Natural killer cell (primary cell): ENCODE measurements at regions not wholly inside any gene's neighbourhood (a gene's known extent, or its start where the extent isn't known, plus 50 kb on each side); places are given as distances from the start of the nearest gene placed in this dataset.

Source experiments
- ATAC-seq, 3 donors: fragments of 150-1000 bp in 2 of 3; fragments of 200-7000 bp in 1 of 3; cut with Tn5 transposase; 1 replicate in 1 of 3; 2 replicates in 2 of 3; pipeline ENCODE4 v1.10.0; 2021; ENCODE audit warnings: mild to moderate bottlenecking in 2 of 3, moderate library complexity in 2 of 3
- DNase-seq, 2 donors: peaks; one replicate each; pipeline versions ENCODE4 v3.0.0 to v3.0.0-alpha.2; 2013 to 2021; ENCODE audit warnings: mixed read lengths in 1 of 2
- H3K27ac ChIP-seq: one replicate; pipeline ENCODE4 v1.5.1; 2013; ENCODE audit warnings: mild to moderate bottlenecking, low read length
- H3K27me3 ChIP-seq: one replicate; pipeline ENCODE4 v1.6.1; 2013; ENCODE audit warnings: low read length; ENCODE audit not compliant: control insufficient read depth, insufficient read depth
- H3K36me3 ChIP-seq: one replicate; pipeline ENCODE4 v1.6.1; 2013; ENCODE audit warnings: low read length; ENCODE audit not compliant: control insufficient read depth, insufficient read depth
- H3K4me1 ChIP-seq: one replicate; pipeline ENCODE4 v1.6.1; 2013; ENCODE audit warnings: low read length; ENCODE audit not compliant: control insufficient read depth, insufficient read depth
- H3K4me3 ChIP-seq: one replicate; pipeline ENCODE4 v1.5.1; 2013; ENCODE audit warnings: low read length
- H3K9me3 ChIP-seq: one replicate; pipeline ENCODE4 v1.6.1; 2013; ENCODE audit warnings: low read length; ENCODE audit not compliant: control insufficient read depth, insufficient read depth
- H3K27ac Mint-ChIP-seq, 2 donors: one replicate each; pipeline ENCODE4 v1.8.0; 2022; ENCODE audit warnings: mild to moderate bottlenecking in 2 of 2, mixed read lengths in 2 of 2, moderate library complexity in 1 of 2
- H3K27me3 Mint-ChIP-seq, 2 donors: one replicate each; pipeline ENCODE4 v1.8.0; 2022; ENCODE audit warnings: low read depth in 2 of 2, mixed read lengths in 2 of 2
- H3K36me3 Mint-ChIP-seq: one replicate; pipeline ENCODE4 v1.8.0; 2022; ENCODE audit warnings: mixed read lengths
- H3K4me1 Mint-ChIP-seq, 2 donors: one replicate each; pipeline ENCODE4 v1.8.0; 2022; ENCODE audit warnings: mixed read lengths in 2 of 2
- H3K4me3 Mint-ChIP-seq: one replicate; pipeline ENCODE4 v1.8.0; 2022; ENCODE audit warnings: mild to moderate bottlenecking, moderate library complexity, mixed read lengths
- H3K9me3 Mint-ChIP-seq, 2 donors: one replicate each; pipeline ENCODE4 v1.8.0; 2022; ENCODE audit warnings: mixed read lengths in 2 of 2
- CTCF ChIP-seq: fragments of 200-600 bp; IDR thresholded peaks from one replicate; pipeline ENCODE4 v1.8.0; 2022; ENCODE audit warnings: antibody characterized with exemption
- WGBS: methylation state at CpG from one replicate; pipeline ENCODE4 v1.1.7; 2013; ENCODE audit warnings: missing lambda C conversion rate; ENCODE audit not compliant: insufficient coverage; 5-methylcytosine and 5-hydroxymethylcytosine counted together
- intact Hi-C: fragments of 100-400 bp; cut with micrococcal nuclease; formaldehyde crosslinking; loops from one replicate; pipeline ENCODE4 v1.14.2; 2022

DNA sequence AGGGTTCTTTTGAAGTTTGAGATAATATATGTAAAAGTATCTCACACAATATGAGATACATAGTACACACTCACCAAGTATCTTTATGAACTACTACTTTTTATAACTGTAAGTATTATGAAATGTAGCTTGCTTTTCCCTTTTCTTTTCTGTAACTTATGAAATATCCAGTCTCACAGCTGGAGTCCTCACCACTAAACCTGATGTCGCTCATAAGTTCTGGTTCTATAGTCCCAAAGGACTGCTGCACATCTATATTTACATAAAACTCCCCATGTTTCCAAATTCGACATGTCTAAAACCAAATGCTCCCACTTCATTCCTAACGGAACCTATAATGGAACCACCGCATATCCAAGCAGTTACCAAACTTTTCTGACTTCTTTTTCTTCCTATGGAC lies 186.5 kb upstream of the SLC7A11 start:
- 88% methylated on average over 4 of the region's 4 CpGs for WGBS
- no peaks in the 10 kb centered on the region for H3K36me3 ChIP-seq
- Mint-ChIP-seq H3K4me3 (no peak overlapping the region), H3K27me3 (no peaks in the 10 kb centered on the region), H3K36me3 (no peaks in the 10 kb centered on the region), H3K4me1 (no peaks in the 10 kb centered on the region), H3K27ac (no peak overlapping the region), H3K9me3 (peaks cover 21 to 22% of the 10 kb centered on the region in 2 donors)
- H3K27me3 ChIP-seq, result no peaks in the 10 kb centered on the region
- no peak overlapping the region for H3K4me3 ChIP-seq
- no peaks in the 10 kb centered on the region for H3K4me1 ChIP-seq
- DNase-seq, result no peak
- no peak overlapping the region for H3K27ac ChIP-seq
- ATAC-seq, result no peak
- no peak for TF ChIP-seq CTCF
- peaks cover 10% of the 10 kb centered on the region for H3K9me3 ChIP-seq
- intact Hi-C loops, result no loop called here

GRCh38 chr4:138426786-138427185 lies 184.6 kb upstream of the SLC7A11 start:
- no CpG with 5 or more reads among the region's 1 CpG for WGBS
- ATAC-seq (no peak), DNase-seq (no peak)
- no peaks in the 10 kb centered on the region for H3K4me1 ChIP-seq
- intact Hi-C loops, result no loop called here
- peaks cover 8% of the 10 kb centered on the region for H3K9me3 ChIP-seq
- no peaks in the 10 kb centered on the region for H3K36me3 ChIP-seq
- no peaks in the 10 kb centered on the region for H3K27me3 ChIP-seq
- H3K4me3 Mint-ChIP-seq, result no peak overlapping the region
- no peaks in the 10 kb centered on the region for H3K27me3 Mint-ChIP-seq
- peaks cover 12 to 17% of the 10 kb centered on the region in 2 donors for H3K9me3 Mint-ChIP-seq
- H3K4me1 Mint-ChIP-seq, result no peaks in the 10 kb centered on the region
- H3K27ac Mint-ChIP-seq, result no peak overlapping the region
- H3K4me3 ChIP-seq, result no peak overlapping the region
- no peak overlapping the region for H3K27ac ChIP-seq
- TF ChIP-seq CTCF, result no peak
- no peaks in the 10 kb centered on the region for H3K36me3 Mint-ChIP-seq

DNA sequence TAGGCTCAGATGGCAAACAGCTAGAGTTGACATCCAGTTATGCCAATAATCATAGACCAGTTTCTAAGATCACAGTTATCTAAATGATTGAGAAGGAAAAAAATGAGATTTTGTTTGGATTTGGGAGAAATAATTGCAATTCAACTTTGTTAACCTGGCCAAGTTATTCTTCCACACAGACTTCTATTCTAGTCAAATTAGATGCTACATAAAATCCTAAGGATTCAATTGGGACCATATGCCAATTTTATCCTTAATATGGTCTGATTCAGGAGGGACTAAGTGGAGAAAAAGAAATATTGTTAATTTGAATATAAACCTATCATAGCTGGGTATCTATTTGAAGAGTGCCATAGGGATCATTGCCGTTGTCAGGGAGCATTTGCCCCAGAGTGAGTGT lies 178.3 kb upstream of the SLC7A11 start:
- intact Hi-C loops, result no loop called here
- no peaks in the 10 kb centered on the region for H3K36me3 ChIP-seq
- WGBS, result 84% methylated on average over 1 of the region's 1 CpG
- H3K9me3 ChIP-seq, result no peaks in the 10 kb centered on the region
- Mint-ChIP-seq H3K27ac (no peak overlapping the region), H3K4me3 (no peak overlapping the region), H3K9me3 (peaks cover 14 to 15% of the 10 kb centered on the region in 2 donors), H3K27me3 (no peaks in the 10 kb centered on the region), H3K4me1 (no peaks in the 10 kb centered on the region), H3K36me3 (no peaks in the 10 kb centered on the region)
- ATAC-seq, result no peak
- no peak for TF ChIP-seq CTCF
- H3K4me3 ChIP-seq, result no peak overlapping the region
- H3K27me3 ChIP-seq, result no peaks in the 10 kb centered on the region
- DNase-seq, result no peak
- no peaks in the 10 kb centered on the region for H3K4me1 ChIP-seq
- no peak overlapping the region for H3K27ac ChIP-seq

DNA sequence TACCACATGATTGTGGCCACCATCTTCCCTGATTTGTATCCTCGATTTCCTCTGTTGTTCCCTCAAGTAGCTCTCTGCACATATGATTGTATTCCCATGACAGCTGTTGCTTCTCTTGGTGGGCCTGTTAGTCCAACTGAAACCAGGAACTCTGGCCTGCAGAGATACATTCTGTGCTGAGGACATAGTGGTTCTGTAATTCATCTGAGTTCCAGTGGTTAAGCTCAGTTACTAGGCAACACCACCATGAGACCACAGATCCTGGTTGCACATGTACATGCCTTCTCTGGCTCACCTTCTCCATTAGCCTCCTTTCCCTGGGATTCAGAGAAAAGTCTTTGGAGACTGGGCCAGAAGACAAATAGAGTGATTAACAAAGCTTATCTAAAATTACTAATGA lies 172.1 kb upstream of the SLC7A11 start:
- no peaks in the 10 kb centered on the region for H3K36me3 ChIP-seq
- no peaks in the 10 kb centered on the region for H3K27me3 ChIP-seq
- no peak for ATAC-seq
- 83% methylated on average over 1 of the region's 1 CpG for WGBS
- no peak overlapping the region for H3K4me3 Mint-ChIP-seq
- H3K27ac Mint-ChIP-seq, result no peak overlapping the region
- intact Hi-C loops, result no loop called here
- no peaks in the 10 kb centered on the region for H3K4me1 Mint-ChIP-seq
- no peaks in the 10 kb centered on the region for H3K9me3 ChIP-seq
- H3K36me3 Mint-ChIP-seq, result no peaks in the 10 kb centered on the region
- peaks cover 6 to 11% of the 10 kb centered on the region in 2 donors for H3K9me3 Mint-ChIP-seq
- no peaks in the 10 kb centered on the region for H3K27me3 Mint-ChIP-seq
- DNase-seq, result no peak
- no peak overlapping the region for H3K27ac ChIP-seq
- no peaks in the 10 kb centered on the region for H3K4me1 ChIP-seq
- TF ChIP-seq CTCF, result no peak
- H3K4me3 ChIP-seq, result no peak overlapping the region
